GM23338 (cell line): ENCODE measurements at regions not wholly inside any gene's neighbourhood (a gene's known extent, or its start where the extent isn't known, plus 50 kb on each side); places are given as distances from the start of the nearest gene placed in this dataset.

ENCODE experiments used
- ATAC-seq: fragments of 200-7000 bp; cut with Tn5 transposase; 3 replicates; pipeline ENCODE4 v1.9.1; 2020
- DNase-seq: peaks from one replicate; pipeline ENCODE4 v3.0.0-alpha.2; 2015; ENCODE audit warnings: low spot score
- H2AFZ ChIP-seq: fragments of 200-600 bp; sonication (generic); 2 replicates; pipeline ENCODE4 v1.8.0; 2016; ENCODE audit warnings: antibody characterized with exemption, mild to moderate bottlenecking, moderate library complexity
- H3F3A ChIP-seq: fragments of 200-600 bp; sonication (generic); replicated peaks from 2 replicates; pipeline ENCODE4 v1.8.0; 2017; ENCODE audit warnings: antibody characterized with exemption, mixed run types, low read depth
- H3K27ac ChIP-seq: fragments of 200-600 bp; sonication (generic); 2 replicates; pipeline ENCODE4 v1.6.1; 2016; ENCODE audit warnings: low read depth
- H3K27me3 ChIP-seq: fragments of 200-600 bp; sonication (generic); 2 replicates; pipeline ENCODE4 v1.8.0; 2016; ENCODE audit warnings: mild to moderate bottlenecking, mixed run types, moderate library complexity; ENCODE audit not compliant: insufficient read depth
- H3K36me3 ChIP-seq: fragments of 200-600 bp; sonication (generic); 2 replicates; pipeline ENCODE4 v1.8.0; 2016; ENCODE audit warnings: mild to moderate bottlenecking; ENCODE audit not compliant: insufficient read depth
- H3K4me1 ChIP-seq: fragments of 200-600 bp; sonication (generic); 2 replicates; pipeline ENCODE4 v1.8.0; 2016; ENCODE audit warnings: mild to moderate bottlenecking, moderate library complexity; ENCODE audit not compliant: insufficient read depth
- H3K4me2 ChIP-seq: fragments of 200-600 bp; sonication (generic); 2 replicates; pipeline ENCODE4 v1.7.1; 2017; ENCODE audit warnings: mixed run types
- H3K4me3 ChIP-seq: fragments of 200-600 bp; sonication (generic); 2 replicates; pipeline ENCODE4 v1.6.1; 2016; ENCODE audit warnings: mixed run types
- H3K79me2 ChIP-seq: fragments of 200-600 bp; sonication (generic); replicated peaks from 2 replicates; pipeline ENCODE4 v1.8.0; 2017; ENCODE audit warnings: mild to moderate bottlenecking; ENCODE audit not compliant: insufficient read depth
- H3K9me2 ChIP-seq: fragments of 200-600 bp; sonication (generic); 2 replicates; pipeline ENCODE4 v1.8.0; 2017; ENCODE audit not compliant: insufficient read depth
- H4K20me1 ChIP-seq: fragments of 200-600 bp; sonication (generic); replicated peaks from 2 replicates; pipeline ENCODE4 v1.8.0; 2017; ENCODE audit warnings: mild to moderate bottlenecking; ENCODE audit not compliant: insufficient read depth
- H3K27ac Mint-ChIP-seq: 2 replicates; pipeline ENCODE4 v1.8.0; 2020; ENCODE audit warnings: inconsistent platforms, mild to moderate bottlenecking, moderate library complexity, mixed read lengths
- H3K27me3 Mint-ChIP-seq: 3 replicates; pipeline ENCODE4 v1.8.0; 2022; ENCODE audit warnings: low read depth, mild to moderate bottlenecking, moderate library complexity, mixed read lengths, inconsistent platforms; ENCODE audit not compliant: insufficient read depth, poor library complexity
- H3K36me3 Mint-ChIP-seq: 3 replicates; pipeline ENCODE4 v1.8.0; 2021; ENCODE audit warnings: low read depth, mild to moderate bottlenecking, inconsistent platforms, moderate library complexity, mixed read lengths
- H3K4me1 Mint-ChIP-seq: 3 replicates; pipeline ENCODE4 v1.8.0; 2020; ENCODE audit warnings: mild to moderate bottlenecking, inconsistent platforms, mixed read lengths
- H3K4me3 Mint-ChIP-seq: 3 replicates; pipeline ENCODE4 v1.8.0; 2021; ENCODE audit warnings: moderate library complexity, mild to moderate bottlenecking, inconsistent platforms, mixed read lengths
- H3K9me3 Mint-ChIP-seq: 3 replicates; pipeline ENCODE4 v1.8.0; 2020; ENCODE audit warnings: moderate library complexity, mild to moderate bottlenecking, inconsistent platforms, mixed read lengths
- CREB1 ChIP-seq: fragments of 250-450 bp; sonication (Bioruptor Pico); IDR thresholded peaks from 2 replicates; pipeline ENCODE4 v1.5.0; 2020; ENCODE audit warnings: low read depth, mild to moderate bottlenecking, moderate library complexity
- CTCF ChIP-seq, 2 experiments: fragments of 200-600 bp in 1 of 2; sonication (generic) in 1 of 2; conservative IDR thresholded peaks; 2 replicates each; pipeline versions ENCODE4 v1.5.1 to v1.6.1; 2016 to 2017; ENCODE audit warnings: antibody characterized with exemption in 2 of 2, low read depth in 2 of 2, mild to moderate bottlenecking in 2 of 2, moderate library complexity in 1 of 2
- ETS1 ChIP-seq: IDR thresholded peaks from 2 replicates; pipeline ENCODE4 v1.6.1; 2016; ENCODE audit warnings: antibody characterized with exemption
- EZH2 ChIP-seq: fragments of 200-600 bp; sonication (generic); IDR thresholded peaks from one replicate; pipeline ENCODE4 v1.8.0; 2017; ENCODE audit warnings: antibody characterized with exemption, mild to moderate bottlenecking, low read depth; ENCODE audit not compliant: unreplicated experiment
- JUNB ChIP-seq: IDR thresholded peaks from one replicate; pipeline ENCODE4 v1.6.1; 2016; ENCODE audit warnings: antibody characterized with exemption; ENCODE audit not compliant: unreplicated experiment
- ZNF114 ChIP-seq: fragments of 250-450 bp; sonication (Bioruptor Pico); IDR thresholded peaks from 2 replicates; pipeline ENCODE4 v1.5.0; 2020; ENCODE audit warnings: mild to moderate bottlenecking, moderate library complexity
- ZNF462 ChIP-seq: fragments of 250-450 bp; sonication (Bioruptor Pico); IDR thresholded peaks from 2 replicates; pipeline ENCODE4 v1.5.0; 2020; ENCODE audit warnings: mild to moderate bottlenecking, moderate library complexity

GRCh38 chr2:238716585-238716984, 131.3 kb upstream of the TWIST2 start (continued):
- TF ChIP-seq EZH2 (no peak), ETS1 (no peak), JUNB (no peak), CREB1 (CRISPR knock-in tag) (no peak), ZNF462 (CRISPR knock-in tag) (no peak)

- ATAC-seq (peak; percentile 18; the same call in 2 of the 3 replicates), DNase-seq (no peak)
- Mint-ChIP-seq H3K9me3 (peaks cover 4% of the 10 kb centered on the region; the same call in 1 of the 3 replicates), H3K36me3 (no peaks in the 10 kb centered on the region), H3K4me3 (no peak overlapping the region), H3K27me3 (peaks cover 3% of the 10 kb centered on the region), H3K27ac (no peak overlapping the region), H3K4me1 (peaks cover 9% of the 10 kb centered on the region; the same call in 2 of the 3 replicates)
- no peaks in the 10 kb centered on the region for H3F3A ChIP-seq
- peak overlapping the region; percentile 94 for H2AFZ ChIP-seq
- no peak overlapping the region for H3K4me3 ChIP-seq
- no peaks in the 10 kb centered on the region for H3K4me1 ChIP-seq
- H3K4me2 ChIP-seq, result no peak overlapping the region
- no peaks in the 10 kb centered on the region for H4K20me1 ChIP-seq
- H3K27me3 ChIP-seq, result no peaks in the 10 kb centered on the region
- H3K9me2 ChIP-seq, result peaks cover 5% of the 10 kb centered on the region; the same call in 1 of the 2 replicates
- no peak overlapping the region for H3K27ac ChIP-seq
- H3K36me3 ChIP-seq, result no peaks in the 10 kb centered on the region
- no peaks in the 10 kb centered on the region for H3K79me2 ChIP-seq
- TF ChIP-seq ZNF462 (CRISPR knock-in tag) (no peak), CTCF (conservative IDR thresholded peaks at IDR 0.05; ENCODE audit: low read depth in 2 of 2) (no peak), ZNF114 (CRISPR knock-in tag) (no peak)
Measured at GRCh38 chr2:238717084-238717483, 130.8 kb upstream of the TWIST2 start.
